GM18909 (cell line): ENCODE measurements at regions not wholly inside any gene's neighbourhood (a gene's known extent, or its start where the extent isn't known, plus 50 kb on each side); places are given as distances from the start of the nearest gene placed in this dataset.
A peak's percentile ranks its signal among the peaks of the same experiment; 100 is the strongest.

Experiments
- ATAC-seq: cut with Tn5 transposase; IDR thresholded peaks from one replicate; pipeline ENCODE4 v1.9.1; 2021; ENCODE audit warnings: mild to moderate bottlenecking; ENCODE audit not compliant: unreplicated experiment, poor library complexity

DNA sequence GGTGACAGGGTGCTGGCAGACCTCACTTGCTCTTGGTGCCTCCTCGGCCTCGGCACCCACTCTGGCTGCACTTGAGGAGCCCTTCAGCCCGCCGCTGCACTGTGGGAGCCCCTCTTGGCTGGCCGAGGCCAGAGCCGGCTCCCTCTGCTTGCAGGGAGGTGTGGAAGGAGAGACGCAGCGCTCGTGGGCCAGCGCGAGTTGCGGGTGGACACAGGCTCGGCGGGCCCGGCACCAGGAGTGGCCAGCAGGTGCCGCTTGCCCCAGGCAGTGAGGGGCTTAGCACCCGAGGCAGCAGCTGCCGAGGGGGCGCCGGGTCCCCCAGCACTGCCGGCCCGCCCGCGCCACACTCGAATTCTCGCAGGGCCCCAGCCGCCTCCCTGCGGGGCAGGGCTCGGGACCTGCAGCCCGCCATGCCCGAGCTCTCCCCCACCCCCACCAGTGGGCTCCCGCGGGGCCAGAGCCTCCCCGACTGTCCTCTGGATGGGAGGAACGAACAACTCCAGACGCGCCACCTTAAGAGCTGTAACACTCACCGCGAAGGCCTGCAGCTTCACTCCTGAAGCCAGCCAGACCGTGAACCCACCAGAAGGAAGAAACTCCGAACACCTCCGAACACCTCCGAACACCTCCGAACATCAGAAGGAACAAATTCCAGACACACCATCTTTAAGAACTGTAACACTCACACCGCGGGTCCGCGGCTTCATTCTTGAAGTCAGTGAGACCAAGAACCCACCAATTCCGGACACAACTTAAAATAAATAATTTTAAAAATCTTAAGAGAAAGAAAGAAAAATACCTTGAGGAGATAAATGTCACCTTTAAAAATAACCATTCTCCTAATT, 311.1 kb upstream of the SLC7A11 start:
- no peak for ATAC-seq

DNA sequence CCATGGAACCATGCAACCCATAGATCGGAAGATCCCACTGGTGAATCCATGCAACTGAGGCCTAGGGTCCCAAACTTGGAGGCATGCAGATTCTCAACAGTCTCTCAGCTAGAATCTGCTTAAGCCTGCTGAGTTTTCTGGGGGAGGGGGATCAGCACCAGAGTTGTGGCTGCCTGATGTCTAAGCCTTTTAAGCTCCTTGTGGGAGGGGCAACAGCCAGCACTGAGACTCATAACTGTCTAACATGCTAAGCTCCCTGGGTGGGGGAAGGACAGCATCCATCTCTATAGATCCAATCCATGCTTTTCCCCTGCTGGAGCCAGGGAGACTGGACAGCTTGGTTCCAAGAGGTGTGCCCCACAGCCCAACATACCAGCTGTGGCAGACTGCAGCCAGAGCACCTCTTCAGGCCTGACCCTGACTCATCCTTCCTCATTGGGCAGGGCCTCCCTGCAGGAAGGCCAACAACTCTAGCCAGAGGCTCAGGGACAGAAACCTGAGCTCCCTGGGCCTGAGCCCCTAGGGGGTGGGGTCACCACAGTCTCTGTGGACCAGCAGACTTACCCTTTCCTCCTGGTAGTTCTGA, 300.1 kb upstream of the SLC7A11 start:
- no peak for ATAC-seq

DNA sequence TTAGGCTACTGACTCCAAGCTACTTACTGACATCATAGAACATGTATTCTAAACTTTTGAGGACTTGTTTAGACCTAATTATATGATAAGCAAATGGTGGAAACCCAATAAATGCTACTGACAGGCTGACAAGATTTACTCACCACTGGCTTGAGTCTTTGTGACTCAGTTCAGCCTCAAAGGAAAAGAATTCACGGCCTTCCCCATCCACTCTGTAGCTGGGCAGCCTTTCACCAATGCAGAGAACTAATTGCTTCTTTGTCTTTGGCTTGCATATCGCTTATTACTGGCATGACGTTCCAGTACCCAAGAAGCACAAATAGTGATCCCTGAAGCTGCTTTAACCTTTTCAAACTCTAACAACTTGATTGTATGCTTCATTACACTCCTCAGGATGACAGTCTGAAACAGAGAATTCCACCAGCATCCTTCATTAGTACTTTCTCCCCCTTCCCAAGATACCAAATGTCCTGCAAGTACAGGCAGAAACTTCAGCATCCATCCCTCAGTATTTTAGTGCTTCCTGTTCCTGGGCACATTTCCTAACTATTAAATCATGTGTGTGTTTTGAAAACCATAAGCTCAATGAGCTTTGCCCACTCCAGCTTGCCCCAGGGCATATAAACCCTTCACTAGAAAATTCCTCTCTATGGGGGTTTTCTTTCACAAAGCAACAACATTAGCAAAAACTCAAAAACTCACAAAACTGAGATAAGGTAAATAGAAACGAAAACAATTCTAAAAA, 298.1 kb upstream of the SLC7A11 start:
- no peak for ATAC-seq

DNA sequence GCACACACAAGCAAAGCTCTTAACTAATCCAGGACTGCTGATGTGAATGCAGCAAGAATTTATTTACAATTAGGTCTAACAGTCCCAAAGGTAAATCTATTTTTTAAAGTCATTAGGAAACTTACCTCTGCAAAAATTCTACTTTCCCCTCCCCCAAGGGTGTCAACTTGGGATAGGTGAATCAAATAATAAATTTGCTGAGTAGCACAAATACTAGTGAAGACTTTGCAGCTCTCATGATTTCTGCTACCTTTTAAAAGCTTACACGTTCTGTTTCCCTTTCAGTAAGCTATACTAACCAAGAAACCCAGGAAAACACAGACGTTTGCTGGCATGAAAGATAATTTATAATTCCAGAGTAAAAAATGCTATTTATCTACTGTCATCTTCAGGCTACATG, 296.6 kb upstream of the SLC7A11 start:
- no peak for ATAC-seq

DNA sequence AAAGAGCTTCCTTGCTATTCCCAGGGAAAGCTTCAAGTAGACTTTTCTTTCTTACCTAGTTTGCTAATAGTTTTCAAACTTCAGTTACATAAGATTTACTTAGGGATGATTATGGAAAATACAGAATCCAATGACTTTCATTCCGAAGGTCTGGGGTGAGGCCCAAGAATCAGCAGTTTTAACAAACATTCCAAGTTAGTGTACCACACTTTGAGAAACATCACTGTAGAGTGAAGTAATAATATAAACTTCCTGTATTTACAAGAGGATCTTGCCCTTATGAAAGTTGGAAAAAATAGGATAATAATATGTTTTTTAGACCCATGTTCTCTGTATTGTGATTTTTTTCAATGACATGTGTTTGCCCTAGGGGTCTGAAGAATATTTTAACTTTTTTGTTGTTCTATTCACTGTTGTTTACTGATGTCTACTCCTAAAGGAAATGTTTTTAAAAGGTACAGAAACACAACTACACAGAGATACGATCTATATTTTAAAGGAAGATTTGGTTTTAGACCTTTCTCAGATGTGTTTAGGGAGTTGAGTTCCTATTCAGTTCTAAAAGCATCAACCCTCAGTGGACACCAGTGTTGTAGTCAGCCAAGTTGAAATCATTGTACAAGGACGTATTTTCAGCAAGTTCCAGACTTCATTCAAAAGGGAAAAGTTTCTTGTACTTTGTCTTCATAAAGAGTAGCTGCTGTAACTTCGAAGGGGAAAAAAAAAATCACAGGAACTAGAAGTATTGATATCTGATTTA, 295.8 kb upstream of the SLC7A11 start:
- ATAC-seq = no peak

DNA sequence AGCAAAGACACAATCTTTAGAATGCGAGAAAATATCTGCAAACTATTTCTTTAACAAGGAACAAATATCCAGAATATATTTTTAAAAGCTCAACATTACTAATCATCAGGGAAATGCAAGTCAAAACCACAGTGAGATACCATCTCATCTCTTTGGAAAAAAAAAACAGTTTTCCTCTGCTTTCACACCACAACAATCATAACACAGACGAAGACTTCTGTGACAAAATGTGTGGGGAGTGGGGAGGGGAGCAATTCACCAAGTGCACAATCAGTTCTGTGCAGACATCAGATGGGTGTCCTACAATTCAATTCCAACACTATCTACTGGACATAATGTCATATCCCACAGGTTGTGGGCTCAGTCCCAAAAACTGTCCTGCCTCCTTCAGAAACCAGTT, 293.2 kb upstream of the SLC7A11 start:
- no peak for ATAC-seq

- peak; percentile 78 for ATAC-seq
Measured at GRCh38 chr4:138522366-138522765, 280.2 kb upstream of the SLC7A11 start.

- ATAC-seq = no peak
Measured at GRCh38 chr4:138521809-138522208, 279.7 kb upstream of the SLC7A11 start.

- no peak for ATAC-seq
Measured at GRCh38 chr4:138519436-138519835, 277.3 kb upstream of the SLC7A11 start.

DNA sequence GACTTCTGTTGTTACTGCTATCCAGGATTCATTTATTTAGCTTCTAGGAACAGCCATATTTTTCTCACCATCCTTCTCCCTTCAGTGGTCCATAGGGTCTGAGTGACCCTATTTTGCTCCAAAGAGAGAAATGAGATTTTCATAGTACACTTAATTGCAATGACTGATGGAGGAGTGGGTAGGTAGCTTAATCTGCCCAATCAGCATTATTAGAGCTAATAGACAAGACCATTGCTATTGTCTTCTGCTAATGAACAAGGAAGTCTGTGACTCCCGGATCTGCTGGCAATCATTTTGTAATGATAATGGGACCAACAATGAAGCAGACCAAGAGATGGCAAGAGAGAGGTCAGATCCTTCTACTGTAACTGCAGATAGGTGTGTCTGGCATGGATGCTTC, 271.4 kb upstream of the SLC7A11 start:
- no peak for ATAC-seq

- ATAC-seq = no peak
Measured at GRCh38 chr4:138512756-138513155, 270.6 kb upstream of the SLC7A11 start.

DNA sequence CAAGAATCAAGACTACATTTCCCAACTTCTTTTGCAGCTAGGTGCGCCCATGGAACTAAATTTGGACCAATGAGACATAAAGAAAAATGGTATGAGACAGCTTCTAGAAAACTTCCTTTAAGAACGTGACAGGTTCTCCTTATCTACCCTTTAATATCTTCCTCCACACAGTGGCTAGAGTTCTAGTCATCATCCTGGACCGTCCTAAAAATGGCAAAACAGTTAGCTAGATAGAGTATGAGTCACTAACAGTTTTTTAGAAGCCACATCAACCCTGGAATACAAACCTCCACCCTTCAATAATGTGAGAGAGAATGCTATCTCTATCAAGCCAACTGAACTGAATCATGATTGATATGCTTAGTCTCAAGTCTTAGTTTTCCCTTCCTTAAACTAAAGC, 267.9 kb upstream of the SLC7A11 start:
- ATAC-seq = no peak

- no peak for ATAC-seq
Measured at GRCh38 chr4:138509346-138509745, 267.2 kb upstream of the SLC7A11 start.

GRCh38 chr4:138507522-138507921, 265.4 kb upstream of the SLC7A11 start:
- no peak for ATAC-seq

DNA sequence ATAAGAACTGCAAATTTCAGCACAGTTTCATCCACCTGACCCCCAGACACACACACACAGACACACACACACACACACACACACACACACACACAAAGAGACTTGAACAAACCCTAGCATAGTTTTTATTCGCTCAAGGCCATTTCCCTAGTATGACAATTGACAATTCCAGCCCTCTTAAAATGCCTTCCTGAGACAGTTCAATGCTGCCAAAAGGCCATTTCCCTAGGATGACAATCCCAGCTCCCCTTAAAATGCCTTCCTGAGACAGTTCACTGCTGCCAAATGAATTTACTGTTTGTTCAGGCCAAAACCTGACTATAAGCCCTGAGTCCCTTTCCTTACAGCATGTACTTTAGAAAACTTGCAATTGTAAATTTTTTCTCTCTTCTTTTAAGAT, 259.5 kb upstream of the SLC7A11 start:
- ATAC-seq = no peak

DNA sequence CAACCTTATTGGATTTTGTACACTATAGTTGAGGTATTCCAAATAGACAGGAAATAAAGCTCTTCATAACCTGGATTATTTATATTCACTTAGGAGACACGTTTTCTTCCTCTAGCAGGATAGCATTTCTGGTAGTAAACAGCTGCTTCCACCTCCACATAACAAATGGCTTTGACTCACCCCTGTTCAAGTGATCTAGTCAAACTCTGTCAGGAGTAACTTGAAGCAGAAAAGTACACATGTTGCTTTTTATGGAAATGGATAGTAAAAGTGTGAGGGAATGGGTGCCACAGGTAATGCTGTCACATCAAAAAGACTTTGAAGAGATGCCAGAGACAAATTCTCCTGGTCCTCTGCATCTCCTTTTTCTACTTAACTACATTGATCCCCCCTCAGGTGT, 258.7 kb upstream of the SLC7A11 start:
- ATAC-seq = no peak

- no peak for ATAC-seq
Measured at GRCh38 chr4:138499627-138500026, 257.5 kb upstream of the SLC7A11 start.

- peak; percentile 69 for ATAC-seq
Measured at GRCh38 chr4:138494931-138495330, 252.8 kb upstream of the SLC7A11 start.

GRCh38 chr4:138494116-138494515, 252.0 kb upstream of the SLC7A11 start:
- ATAC-seq = no peak

GRCh38 chr4:138492176-138492575, 250.0 kb upstream of the SLC7A11 start:
- no peak for ATAC-seq

DNA sequence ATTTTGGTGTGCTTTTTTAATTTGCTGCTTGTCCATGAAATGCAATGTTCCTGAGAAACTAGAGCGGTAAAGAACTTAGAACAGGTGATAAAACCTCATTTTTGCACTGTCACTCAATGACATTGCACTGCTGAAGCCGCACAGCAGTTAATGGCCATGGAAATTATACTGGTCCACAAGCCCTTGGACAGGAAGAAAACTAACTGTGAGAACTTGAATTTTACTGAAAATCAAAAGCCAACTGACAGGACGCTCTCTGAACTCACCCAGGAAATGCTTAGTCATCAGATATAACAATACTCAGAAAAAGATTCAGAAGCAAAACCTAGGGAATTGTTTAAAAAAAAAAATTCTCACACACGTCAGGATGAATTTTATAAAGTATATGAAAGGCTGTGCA, 246.4 kb upstream of the SLC7A11 start:
- no peak for ATAC-seq
